Peyer's patch (tissue), 4 donors: ENCODE measurements at regions not wholly inside any gene's neighbourhood (a gene's known extent, or its start where the extent isn't known, plus 50 kb on each side); places are given as distances from the start of the nearest gene placed in this dataset.

Experiments
- DNase-seq, 3 donors: peaks; one replicate each; pipeline ENCODE4 v3.0.0-alpha.2; 2017 to 2019
- H3K27ac ChIP-seq, 4 donors: fragments of 200-600 bp; sonication (generic); one replicate each; pipeline ENCODE4 v1.5.1; 2016 to 2019
- H3K27me3 ChIP-seq, 2 donors: fragments of 200-600 bp; sonication (generic); one replicate each; pipeline ENCODE4 v1.5.1; 2019
- H3K36me3 ChIP-seq, 3 donors: fragments of 200-600 bp; sonication (generic); one replicate each; pipeline ENCODE4 v1.5.1; 2016 to 2019
- H3K4me1 ChIP-seq, 4 donors: fragments of 200-600 bp; sonication (generic); one replicate each; pipeline ENCODE4 v1.5.1; 2016 to 2019
- H3K4me3 ChIP-seq, 4 donors: fragments of 200-600 bp; sonication (generic); 1 replicate in 3 of 4; 2 replicates in 1 of 4; pipeline ENCODE4 v1.5.1; 2016 to 2019; ENCODE audit warnings: mild to moderate bottlenecking in 1 of 4
- H3K9me3 ChIP-seq, 4 donors: fragments of 200-600 bp; sonication (generic); one replicate each; pipeline ENCODE4 v1.5.1; 2016 to 2019; ENCODE audit warnings: mild to moderate bottlenecking in 1 of 4
- CTCF ChIP-seq, 6 experiments: fragments of 450-650 bp in 4 of 6; fragments of 200-600 bp in 2 of 6; sonication (generic) in 1 of 6; IDR thresholded peaks; one replicate each; pipeline ENCODE4 v1.5.1; 2017 to 2019; ENCODE audit warnings: antibody characterized with exemption in 6 of 6, mild to moderate bottlenecking in 3 of 6, moderate library complexity in 1 of 6
- POLR2A ChIP-seq, 2 donors: fragments of 450-650 bp; IDR thresholded peaks; one replicate each; pipeline ENCODE4 v1.5.1; 2017; ENCODE audit warnings: antibody characterized with exemption in 2 of 2, mild to moderate bottlenecking in 2 of 2, moderate library complexity in 2 of 2

DNA sequence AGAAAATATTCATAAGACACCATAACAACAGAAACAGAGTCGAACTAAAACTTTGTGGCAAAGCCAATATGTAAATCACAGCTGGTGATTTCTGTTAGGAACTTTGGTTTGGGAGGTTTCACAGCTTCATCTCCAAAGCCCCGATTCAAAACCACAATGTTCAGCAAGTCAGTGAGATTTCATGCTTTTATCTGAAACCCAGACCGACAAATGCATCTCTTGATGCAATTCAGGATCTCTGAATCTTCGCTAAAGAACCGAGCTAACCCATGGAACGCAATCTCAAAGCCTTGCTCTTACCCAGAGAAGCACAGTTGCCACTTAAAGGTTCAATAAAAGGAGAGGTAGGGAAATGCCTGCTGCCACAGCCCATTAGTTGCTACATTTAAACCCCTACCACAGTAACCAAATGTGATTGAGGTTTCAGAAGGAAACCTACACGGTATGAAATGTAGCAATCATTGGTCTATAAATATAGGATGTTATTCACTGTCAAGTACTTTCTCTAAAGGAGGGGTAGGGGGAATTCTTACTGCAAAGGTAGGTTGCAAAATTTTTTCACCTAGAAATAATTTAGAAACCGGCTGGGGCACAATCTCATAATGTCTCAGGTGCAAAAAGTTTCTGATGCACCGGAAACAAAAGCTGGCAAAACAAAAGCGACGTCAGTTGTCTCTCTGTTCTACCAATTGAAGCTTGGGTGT is 381.0 kb upstream of the ARID1B start:
- H3K27ac ChIP-seq = peak overlapping the region in 2 of 4 donors; percentile 60 to 79
- H3K4me1 ChIP-seq = peaks cover 0 to 3% (median 0%) of the 10 kb centered on the region in 4 donors
- H3K9me3 ChIP-seq = no peaks in the 10 kb centered on the region
- H3K36me3 ChIP-seq = no peaks in the 10 kb centered on the region
- peak overlapping the region in 1 of 4 donors; percentile 29 for H3K4me3 ChIP-seq
- H3K27me3 ChIP-seq = no peaks in the 10 kb centered on the region
- TF ChIP-seq CTCF (IDR thresholded peaks at IDR 0.05) = no peak
- TF ChIP-seq POLR2A (IDR thresholded peaks at IDR 0.05) = no peak
- no peak for DNase-seq

- peak overlapping the region in 2 of 4 donors; percentile 11 to 79 for H3K27ac ChIP-seq
Measured at GRCh38 chr6:156395276-156395675, 381.9 kb upstream of the ARID1B start.

DNA sequence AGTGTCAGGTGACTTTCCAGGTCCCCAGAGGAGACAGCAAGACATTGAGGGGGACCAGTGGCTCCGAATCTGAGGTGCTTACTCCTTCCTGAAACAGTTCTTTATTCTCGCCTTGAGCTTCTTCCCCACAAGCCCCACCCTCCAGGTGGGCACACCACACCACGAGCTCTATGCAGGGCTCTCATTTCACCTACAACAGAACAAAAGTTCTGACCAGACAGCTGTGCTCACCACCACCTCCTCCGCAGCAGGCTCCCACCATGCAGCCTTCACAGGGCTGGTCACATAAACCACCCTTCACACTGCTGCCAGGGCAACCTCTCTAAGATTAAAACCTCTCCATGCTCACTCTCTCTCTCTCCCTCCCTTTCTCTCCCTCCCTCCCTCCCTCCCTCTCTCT is 384.5 kb upstream of the ARID1B start:
- no peak for TF ChIP-seq POLR2A (IDR thresholded peaks at IDR 0.05)
- no peaks in the 10 kb centered on the region for H3K9me3 ChIP-seq
- H3K27me3 ChIP-seq = no peaks in the 10 kb centered on the region
- no peak overlapping the region for H3K27ac ChIP-seq
- H3K4me3 ChIP-seq = no peak overlapping the region
- peaks cover 0 to 3% (median 0%) of the 10 kb centered on the region in 4 donors for H3K4me1 ChIP-seq
- peak in 2 of 3 donors; percentile 25 to 57 for DNase-seq
- H3K36me3 ChIP-seq = no peaks in the 10 kb centered on the region

More at GRCh38 chr6:156395276-156395675, 381.9 kb upstream of the ARID1B start:
- no peak overlapping the region for H3K4me3 ChIP-seq
- no peak for TF ChIP-seq CTCF (IDR thresholded peaks at IDR 0.05)
- H3K9me3 ChIP-seq = no peaks in the 10 kb centered on the region
- DNase-seq = peak; percentile 52 to 79 (median 72)
- H3K4me1 ChIP-seq = peaks cover 0 to 3% (median 0%) of the 10 kb centered on the region in 4 donors
- no peaks in the 10 kb centered on the region for H3K36me3 ChIP-seq
- H3K27me3 ChIP-seq = no peaks in the 10 kb centered on the region

DNA sequence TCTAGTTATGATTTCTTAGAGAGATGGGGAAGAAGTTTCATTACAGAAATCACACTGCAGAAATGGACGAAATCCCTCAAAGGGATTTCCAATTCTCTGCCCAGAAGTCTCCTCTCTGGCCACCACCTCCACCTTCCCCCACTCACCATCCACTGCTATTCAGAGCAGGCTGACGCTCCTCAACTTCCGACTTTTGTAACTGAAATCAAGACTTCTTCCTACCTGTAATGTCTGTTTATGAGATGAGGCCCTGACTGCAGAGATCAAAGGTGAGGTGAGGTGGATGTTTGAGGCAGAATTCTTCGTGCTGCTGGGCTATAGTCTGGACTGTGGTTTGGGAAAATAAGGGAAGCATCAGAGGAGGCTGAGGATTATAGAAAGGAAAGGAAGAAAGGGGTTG is 385.2 kb upstream of the ARID1B start:
- Histone ChIP-seq H3K27me3 (no peaks in the 10 kb centered on the region), H3K9me3 (no peaks in the 10 kb centered on the region), H3K27ac (no peak overlapping the region), H3K36me3 (no peaks in the 10 kb centered on the region), H3K4me1 (no peaks in the 10 kb centered on the region), H3K4me3 (no peak overlapping the region)
- TF ChIP-seq POLR2A (IDR thresholded peaks at IDR 0.05) = no peak
- no peak for TF ChIP-seq CTCF (IDR thresholded peaks at IDR 0.05)
- DNase-seq = no peak

GRCh38 chr6:156391061-156391672 is 386.0 kb upstream of the ARID1B start:
- Histone ChIP-seq H3K4me1 (no peaks in the 10 kb centered on the region), H3K27me3 (no peaks in the 10 kb centered on the region), H3K27ac (no peak overlapping the region), H3K4me3 (no peak overlapping the region), H3K36me3 (no peaks in the 10 kb centered on the region), H3K9me3 (no peaks in the 10 kb centered on the region)
- DNase-seq = no peak
- TF ChIP-seq POLR2A (IDR thresholded peaks at IDR 0.05) (no peak), CTCF (IDR thresholded peaks at IDR 0.05) (no peak)

DNA sequence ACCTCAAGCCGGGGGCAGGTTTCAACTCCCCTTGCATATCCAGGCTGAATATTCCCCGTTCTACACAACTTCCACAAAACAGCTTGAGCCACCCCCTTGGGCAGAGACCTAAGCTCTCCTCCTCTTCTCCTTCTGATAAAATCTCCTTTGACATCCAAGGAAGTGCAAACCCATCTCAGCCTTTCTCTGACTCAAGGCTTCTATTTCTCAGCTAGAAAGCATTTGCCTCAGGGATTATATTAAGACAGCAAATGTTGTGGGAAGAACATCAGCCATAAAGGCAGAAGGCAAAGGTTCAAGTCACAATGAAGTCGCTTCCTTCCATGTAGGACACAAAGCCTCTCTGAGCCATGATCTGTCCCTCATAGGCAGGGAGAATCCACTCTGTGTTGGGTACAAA is 386.6 kb upstream of the ARID1B start:
- Histone ChIP-seq H3K36me3 (no peaks in the 10 kb centered on the region), H3K4me3 (no peak overlapping the region), H3K27ac (no peak overlapping the region), H3K4me1 (no peaks in the 10 kb centered on the region), H3K9me3 (no peaks in the 10 kb centered on the region), H3K27me3 (no peaks in the 10 kb centered on the region)
- no peak for TF ChIP-seq CTCF (IDR thresholded peaks at IDR 0.05)
- no peak for TF ChIP-seq POLR2A (IDR thresholded peaks at IDR 0.05)
- no peak for DNase-seq
